Forelimb muscle (tissue), 1 donor: ENCODE measurements at regions not wholly inside any gene's neighbourhood (a gene's known extent, or its start where the extent isn't known, plus 50 kb on each side); places are given as distances from the start of the nearest gene placed in this dataset.
"Not testable (repeated sequence)": the region's sequence is repeated elsewhere in the genome, so short reads cannot be mapped to it uniquely, and the experiment has no call there.

ENCODE experiments used
- DNase-seq: peaks from one replicate; pipeline ENCODE4 v3.0.0-alpha.2; 2013; ENCODE audit warnings: low read depth

GRCh38 chr9:108277216-108277615, 578.6 kb downstream of the ACTL7B start:
- DNase-seq: no peak

DNA sequence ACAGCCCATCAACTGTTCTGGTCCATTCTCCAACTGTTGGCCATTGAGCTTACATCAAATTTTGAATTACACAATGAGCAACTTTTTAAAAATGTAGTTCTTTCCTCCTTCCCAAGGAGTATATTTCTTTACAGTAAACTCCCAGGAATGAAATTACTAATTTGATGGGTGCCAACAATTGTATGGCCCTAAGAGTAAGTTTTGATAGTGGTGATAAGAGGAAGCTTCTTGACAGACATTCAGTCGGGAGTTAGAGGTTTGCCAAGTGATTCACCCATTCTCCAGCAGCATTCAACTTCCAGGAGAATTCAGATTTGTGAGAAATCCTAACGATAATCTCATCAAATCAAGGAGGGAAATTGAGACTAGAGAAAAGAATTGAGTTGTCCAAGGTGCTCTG, 579.9 kb downstream of the ACTL7B start:
- DNase-seq: no peak

DNA sequence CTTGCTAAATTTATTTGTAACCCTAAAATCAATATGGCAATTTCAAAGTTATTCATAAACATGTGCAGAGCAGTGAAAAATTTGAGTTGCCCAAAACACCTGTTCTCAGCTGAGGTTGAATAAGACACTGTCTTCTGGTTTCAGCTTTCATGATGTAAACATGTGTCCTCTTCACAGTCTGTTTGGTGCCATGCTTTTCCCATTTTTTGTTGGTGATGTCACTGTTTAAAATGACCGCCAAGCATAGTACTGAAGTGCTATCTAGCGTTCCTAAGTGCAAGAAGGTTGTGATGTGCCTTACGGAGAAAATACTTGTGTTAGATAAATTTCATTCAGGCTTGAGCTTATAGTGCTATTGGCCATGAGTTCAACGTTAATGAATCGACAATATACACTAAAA, 580.8 kb downstream of the ACTL7B start:
- DNase-seq: no peak

DNA sequence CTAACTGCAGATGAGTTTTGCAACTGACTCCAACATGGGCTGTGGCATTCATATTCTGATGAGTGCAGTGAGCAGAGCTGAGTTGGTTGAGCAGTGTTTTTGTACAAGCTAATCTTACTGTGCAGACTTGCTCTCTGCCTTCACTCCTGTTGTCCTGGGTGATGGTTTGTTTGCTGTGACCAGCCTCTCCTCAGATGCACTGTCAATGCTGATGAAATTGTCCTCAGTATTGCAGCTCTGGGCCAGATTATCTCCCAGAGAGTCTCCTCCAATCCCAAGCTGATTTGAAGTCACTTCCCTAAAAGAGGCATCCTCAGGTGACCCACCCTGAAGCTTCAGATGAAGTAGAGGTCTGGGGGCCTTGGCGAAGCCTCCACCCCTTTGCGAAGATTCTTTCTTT, 581.8 kb downstream of the ACTL7B start:
- DNase-seq: no peak

- DNase-seq: no peak
Measured at GRCh38 chr9:108272349-108272899, 583.4 kb downstream of the ACTL7B start.

- peak; percentile 78 for DNase-seq
Measured at GRCh38 chr9:108271646-108272348, 584.0 kb downstream of the ACTL7B start.

DNA sequence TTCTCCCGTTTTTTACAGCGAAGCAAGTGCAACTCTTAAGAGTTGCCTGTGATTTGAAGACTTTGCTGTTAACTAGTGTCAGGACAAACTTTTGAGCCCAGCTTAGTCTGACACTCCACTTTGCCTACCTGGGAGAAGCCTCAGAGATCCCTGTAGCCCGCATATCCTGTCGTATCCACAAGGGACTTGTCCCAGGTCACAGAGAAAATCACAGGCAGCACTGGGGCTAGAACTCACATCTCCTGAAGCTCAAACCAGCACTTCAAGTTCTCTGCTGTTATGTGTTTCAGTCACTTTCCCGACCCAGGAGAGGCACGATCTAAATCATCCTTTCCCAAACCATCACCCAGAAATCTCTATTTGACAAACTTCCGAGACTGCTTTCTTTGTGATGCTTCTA, 584.5 kb downstream of the ACTL7B start:
- DNase-seq: no peak

- no peak for DNase-seq
Measured at GRCh38 chr9:108270561-108270960, 585.2 kb downstream of the ACTL7B start.

GRCh38 chr9:108270051-108270450, 585.7 kb downstream of the ACTL7B start:
- DNase-seq: no peak

DNA sequence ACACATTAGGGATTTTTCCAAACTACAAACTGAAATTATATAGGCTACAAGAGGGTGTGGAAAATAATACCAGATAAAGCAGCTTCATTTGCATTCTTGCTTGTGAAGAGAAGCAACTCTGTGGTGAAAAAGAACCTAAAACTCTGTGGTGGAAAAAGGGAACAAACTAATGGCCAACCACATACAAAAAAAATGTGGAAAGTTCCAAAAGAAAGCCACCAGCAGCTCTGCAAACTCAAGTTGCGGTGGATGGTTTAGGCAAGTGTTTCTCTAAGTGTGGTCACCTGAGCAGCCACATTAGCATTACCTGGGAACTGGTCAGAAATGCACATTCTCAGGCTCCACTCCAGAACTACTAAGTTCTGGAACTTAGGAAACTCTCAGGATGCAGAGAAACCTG, 586.4 kb downstream of the ACTL7B start:
- no peak for DNase-seq

DNA sequence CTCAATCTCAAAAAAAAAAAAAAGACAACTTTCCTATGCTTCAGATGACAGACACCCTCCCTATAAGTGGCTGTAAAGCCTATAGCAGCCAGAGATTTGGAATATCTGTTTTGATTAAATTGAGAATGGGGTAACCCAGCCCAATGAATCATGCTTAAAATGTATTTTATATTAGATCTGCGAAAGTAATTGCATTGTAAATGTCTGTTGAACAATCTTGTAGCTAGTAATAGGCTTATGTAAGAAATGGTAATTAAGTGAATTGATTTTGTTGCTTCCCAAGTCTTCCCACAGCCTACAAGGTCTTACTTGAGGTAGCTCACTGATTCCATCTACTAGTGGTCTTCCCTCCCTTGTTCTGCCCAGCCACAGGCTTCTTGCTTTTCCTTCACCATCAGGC, 590.7 kb downstream of the ACTL7B start:
- no peak for DNase-seq

DNA sequence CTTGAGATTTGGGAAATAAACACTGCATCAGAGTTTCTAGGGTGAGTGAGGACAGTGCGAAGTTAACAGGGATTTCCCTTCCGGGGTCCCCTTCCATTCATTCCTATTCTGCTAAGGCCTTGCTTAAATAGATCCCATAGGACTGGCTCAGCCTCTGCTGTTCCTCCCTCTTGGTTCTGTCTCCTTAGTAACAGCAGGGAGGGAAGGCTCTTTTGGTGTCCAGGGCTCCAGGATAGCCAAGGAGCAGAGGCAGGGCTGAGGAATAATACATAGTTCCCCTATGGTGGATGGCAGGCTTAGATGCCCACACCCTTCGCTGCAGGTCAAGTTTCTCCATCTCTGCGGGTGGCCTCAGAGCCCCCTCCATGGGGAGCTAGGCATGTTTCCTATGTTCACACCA, 591.7 kb downstream of the ACTL7B start:
- no peak for DNase-seq

DNA sequence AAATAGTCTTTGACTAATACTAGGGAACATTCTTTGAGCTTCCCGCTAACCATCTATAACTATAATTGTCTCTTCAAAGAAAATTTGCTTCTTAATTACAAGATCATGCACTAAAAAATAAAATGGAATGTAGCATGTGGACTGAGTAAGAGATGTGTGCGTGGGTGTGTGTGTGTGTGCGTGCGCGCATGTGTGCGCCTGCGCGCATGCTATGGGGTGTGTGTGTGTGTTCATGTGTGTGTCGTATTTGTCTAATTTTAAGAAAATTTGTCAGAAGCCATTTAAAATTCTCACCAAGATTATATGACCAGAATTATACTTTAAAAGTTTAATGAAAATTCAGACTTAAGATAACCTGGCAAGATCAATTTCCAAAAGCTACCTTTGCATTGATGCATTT, 593.0 kb downstream of the ACTL7B start:
- no peak for DNase-seq

DNA sequence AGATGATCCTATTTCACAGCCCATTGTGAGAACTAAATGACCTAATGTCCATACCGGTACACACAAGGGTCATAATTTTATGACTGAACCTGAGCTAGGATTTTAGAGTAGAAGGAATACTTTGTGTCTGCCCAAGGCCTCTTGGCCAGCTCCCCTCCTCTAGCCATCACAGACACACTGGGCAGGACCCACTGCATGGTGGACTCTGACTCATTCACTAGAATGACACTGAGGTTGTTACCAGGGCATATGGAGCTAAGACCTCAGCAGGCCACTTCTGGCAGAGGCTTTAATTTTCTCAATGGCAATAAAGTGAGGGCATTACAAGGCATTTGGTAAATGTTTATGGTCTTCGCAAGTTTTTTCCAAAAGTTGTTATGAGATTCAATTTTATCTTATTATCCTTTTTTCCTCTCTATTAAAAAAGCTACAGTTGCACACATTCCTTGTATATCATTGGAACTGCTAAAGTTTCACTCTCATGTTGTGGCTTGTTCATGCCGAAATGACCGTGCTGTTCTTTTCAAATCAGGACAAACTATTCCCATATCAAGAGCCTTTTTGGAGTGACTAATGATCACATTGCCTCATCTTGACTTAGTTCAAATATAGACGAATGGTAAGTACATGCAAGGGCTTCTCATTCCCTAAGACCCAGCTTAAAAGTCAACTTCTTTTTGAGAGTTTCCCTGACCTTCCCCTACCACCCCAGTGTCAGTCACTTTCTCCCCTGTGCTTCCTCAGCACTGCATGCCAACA, 595.7 kb downstream of the ACTL7B start:
- DNase-seq: no peak

DNA sequence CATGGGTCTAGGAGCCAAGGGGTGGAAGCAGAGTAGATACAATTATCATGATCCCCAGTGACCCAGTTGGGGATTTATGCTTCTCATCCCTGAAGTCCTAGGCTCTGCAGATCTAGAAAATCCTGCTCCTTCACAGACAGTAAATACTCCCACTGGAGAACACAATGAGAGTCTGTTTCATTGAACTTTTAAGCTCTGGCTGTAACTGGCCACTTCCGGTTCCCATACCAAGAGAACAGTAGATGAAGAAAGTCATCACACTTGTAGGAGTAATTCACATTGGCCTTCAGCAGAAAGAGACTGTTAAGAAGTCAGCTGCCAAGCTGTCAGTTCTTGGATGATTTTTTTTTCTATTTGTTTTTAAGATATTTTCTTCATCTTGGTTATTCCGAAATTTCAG, 597.1 kb downstream of the ACTL7B start:
- no peak for DNase-seq

DNA sequence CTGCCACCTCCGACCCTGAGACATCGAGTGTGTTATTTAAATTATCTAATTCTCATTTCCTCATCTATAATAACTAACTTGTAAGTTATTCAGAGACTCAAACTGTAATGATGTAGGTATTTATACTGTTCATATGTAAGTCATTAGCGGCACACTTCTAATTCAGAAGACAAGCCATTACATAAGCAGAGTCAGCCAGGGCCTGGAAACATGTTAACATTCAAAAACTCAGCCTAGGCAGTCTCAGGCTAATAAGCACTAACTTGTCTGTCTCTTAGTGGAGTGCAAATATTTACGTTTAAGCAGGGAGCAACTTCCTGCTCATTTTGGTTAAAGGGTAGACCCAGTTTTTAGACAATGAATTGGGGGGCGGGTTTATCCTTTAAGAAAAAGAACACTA, 598.4 kb downstream of the ACTL7B start:
- no peak for DNase-seq

DNA sequence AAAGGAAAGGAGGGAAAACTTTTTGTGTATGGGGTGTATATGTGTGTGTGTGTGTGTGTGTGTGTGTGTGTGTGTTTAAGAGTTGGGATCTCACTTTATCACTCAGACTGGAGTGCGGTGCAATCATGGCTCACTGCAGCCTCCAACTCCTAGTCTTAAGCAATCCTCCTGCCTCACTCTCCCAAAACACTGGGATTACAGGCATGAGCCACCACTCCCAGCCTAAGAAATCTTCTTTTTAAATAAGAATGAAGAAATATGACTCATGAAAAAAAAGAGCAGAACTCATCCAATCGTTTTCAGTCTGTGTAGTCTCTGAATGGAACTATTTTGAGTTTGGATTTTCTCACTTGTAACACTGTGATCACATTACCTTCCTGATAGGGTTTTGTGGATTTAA, 601.5 kb downstream of the ACTL7B start:
- DNase-seq: no peak

DNA sequence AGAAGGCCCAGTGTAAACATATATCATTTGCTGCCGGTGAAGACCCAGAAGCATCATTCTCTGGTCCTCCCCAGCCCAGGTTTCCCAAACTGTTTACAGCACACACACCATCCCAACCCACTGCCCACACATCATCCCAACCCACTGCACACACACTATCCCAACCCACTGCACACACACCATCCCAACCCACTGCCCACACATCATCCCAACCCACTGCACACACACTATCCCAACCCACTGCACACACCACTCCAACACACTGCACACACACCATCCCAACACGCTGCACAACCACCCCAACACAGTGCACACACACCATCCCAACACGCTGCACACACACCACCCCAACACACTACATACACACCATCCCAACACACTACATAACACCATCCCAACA, 608.4 kb downstream of the ACTL7B start:
- DNase-seq: not testable (repeated sequence)

DNA sequence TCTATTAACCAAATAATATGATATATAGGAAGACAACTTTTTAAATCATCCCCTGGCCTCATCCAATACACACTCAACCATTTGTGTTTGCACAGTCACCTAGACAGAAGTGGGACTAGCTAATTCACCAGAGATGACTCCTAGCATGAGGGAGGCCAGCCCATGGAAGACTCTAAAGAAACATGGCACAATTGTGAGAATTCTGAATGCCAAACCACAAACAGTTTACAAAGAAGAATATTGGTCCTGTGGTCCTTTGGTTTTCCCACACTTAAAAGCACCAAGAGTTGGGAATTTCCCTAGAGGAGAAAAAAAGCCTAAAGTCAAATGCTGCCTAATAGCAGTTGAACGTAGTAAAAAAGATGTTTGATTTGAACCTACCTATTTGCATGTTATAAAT, 609.9 kb downstream of the ACTL7B start:
- DNase-seq: no peak

GRCh38 chr9:108245331-108245730, 610.5 kb downstream of the ACTL7B start:
- DNase-seq: no peak

GRCh38 chr9:108244686-108245085, 611.1 kb downstream of the ACTL7B start:
- DNase-seq: no peak

GRCh38 chr9:108241384-108242073, 614.3 kb downstream of the ACTL7B start:
- no peak for DNase-seq
